ENCODE measurements at regions not wholly inside any gene's neighbourhood (a gene's known extent, or its start where the extent isn't known, plus 50 kb on each side); places are given as distances from the start of the nearest gene placed in this dataset.

DNA sequence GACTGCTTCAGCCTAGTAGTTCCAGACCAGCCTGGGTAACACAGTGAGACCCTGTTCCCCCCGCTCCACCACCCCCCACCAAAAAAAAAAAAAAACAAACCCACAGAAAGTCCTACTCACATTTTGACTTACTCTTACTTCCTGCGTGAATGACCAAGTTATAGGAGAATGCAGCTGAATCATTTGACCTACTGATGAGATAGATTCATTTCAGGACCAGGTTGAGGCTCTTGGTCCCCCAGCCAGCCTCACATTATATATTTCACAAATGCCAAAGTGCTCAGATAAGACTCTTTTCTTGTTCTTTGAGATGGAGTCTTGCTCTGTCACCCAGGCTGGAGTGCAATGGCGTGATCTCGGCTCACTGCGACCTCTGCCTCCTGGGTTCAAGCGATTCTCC is 70.2 kb downstream of the KLF5 start:
- TF ChIP-seq EP300 (IDR thresholded peaks at IDR 0.05) (no peak), POLR2A (IDR thresholded peaks at IDR 0.05) (no peak)
- TF ChIP-seq, protein P1, sequence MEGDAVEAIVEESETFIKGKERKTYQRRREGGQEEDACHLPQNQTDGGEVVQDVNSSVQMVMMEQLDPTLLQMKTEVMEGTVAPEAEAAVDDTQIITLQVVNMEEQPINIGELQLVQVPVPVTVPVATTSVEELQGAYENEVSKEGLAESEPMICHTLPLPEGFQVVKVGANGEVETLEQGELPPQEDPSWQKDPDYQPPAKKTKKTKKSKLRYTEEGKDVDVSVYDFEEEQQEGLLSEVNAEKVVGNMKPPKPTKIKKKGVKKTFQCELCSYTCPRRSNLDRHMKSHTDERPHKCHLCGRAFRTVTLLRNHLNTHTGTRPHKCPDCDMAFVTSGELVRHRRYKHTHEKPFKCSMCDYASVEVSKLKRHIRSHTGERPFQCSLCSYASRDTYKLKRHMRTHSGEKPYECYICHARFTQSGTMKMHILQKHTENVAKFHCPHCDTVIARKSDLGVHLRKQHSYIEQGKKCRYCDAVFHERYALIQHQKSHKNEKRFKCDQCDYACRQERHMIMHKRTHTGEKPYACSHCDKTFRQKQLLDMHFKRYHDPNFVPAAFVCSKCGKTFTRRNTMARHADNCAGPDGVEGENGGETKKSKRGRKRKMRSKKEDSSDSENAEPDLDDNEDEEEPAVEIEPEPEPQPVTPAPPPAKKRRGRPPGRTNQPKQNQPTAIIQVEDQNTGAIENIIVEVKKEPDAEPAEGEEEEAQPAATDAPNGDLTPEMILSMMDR (IDR thresholded peaks at IDR 0.05) = no peak
